ENCODE measurements at regions not wholly inside any gene's neighbourhood (a gene's known extent, or its start where the extent isn't known, plus 50 kb on each side); places are given as distances from the start of the nearest gene placed in this dataset.
"Not testable (repeated sequence)": the region's sequence is repeated elsewhere in the genome, so short reads cannot be mapped to it uniquely, and the experiment has no call there.

DNA sequence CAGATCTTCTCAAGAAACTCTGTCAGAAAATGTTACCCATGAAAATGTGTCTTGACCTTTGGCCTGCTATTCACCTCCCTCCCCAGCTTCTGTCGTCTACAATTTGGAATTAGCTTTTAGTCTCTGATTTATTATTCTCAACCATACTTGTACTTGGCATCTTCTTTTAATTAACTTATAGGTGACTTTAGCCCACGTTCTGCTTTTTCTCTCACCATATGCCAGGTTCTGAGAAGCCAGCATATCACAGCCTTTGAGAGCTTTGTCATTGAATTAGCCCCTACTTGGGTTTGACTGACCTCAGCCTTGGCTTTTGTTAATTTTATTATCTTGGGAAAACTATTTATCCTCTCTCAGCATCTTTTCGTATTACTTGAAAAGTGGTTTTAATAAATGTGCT lies 355.9 kb downstream of the OXSM start:
- TF ChIP-seq, protein P1, sequence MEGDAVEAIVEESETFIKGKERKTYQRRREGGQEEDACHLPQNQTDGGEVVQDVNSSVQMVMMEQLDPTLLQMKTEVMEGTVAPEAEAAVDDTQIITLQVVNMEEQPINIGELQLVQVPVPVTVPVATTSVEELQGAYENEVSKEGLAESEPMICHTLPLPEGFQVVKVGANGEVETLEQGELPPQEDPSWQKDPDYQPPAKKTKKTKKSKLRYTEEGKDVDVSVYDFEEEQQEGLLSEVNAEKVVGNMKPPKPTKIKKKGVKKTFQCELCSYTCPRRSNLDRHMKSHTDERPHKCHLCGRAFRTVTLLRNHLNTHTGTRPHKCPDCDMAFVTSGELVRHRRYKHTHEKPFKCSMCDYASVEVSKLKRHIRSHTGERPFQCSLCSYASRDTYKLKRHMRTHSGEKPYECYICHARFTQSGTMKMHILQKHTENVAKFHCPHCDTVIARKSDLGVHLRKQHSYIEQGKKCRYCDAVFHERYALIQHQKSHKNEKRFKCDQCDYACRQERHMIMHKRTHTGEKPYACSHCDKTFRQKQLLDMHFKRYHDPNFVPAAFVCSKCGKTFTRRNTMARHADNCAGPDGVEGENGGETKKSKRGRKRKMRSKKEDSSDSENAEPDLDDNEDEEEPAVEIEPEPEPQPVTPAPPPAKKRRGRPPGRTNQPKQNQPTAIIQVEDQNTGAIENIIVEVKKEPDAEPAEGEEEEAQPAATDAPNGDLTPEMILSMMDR (IDR thresholded peaks at IDR 0.05; ENCODE audit: insufficient read depth, low read length, missing control alignments) = no peak
- POLR2A ChIA-PET = no interaction called here

GRCh38 chr3:26157428-26157827 lies 367.5 kb downstream of the OXSM start:
- POLR2A ChIA-PET; H3K4me3 ChIP-seq (ENCODE audit: low read depth, low read length); DNase-seq (ENCODE audit: low read depth, low spot score); CTCF ChIA-PET: not testable (repeated sequence)

More for the DNA sequence above, 355.9 kb downstream of the OXSM start:
- DNase-seq (ENCODE audit: low read depth, low spot score) = no peak
- no peak overlapping the region for H3K4me3 ChIP-seq (ENCODE audit: low read depth, low read length)
- CTCF ChIA-PET = no interaction called here

DNA sequence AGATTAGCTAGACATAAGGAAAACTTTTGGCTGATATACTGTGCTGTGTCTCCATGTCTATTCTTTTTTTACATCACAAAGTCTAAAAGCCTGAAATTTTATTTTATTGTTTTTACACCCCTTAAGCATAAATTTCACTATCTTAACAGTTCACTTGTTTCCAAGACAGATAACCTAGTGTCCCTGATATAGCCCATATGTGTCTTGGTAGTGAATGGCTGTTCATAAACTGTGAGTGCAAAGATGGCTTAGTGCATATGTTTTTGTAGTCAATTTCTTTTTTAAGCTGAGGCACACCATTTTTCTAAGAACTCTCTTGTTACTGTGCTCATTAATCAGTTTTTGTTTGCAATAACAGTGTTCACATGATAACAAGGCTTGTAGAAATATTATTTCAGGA lies 381.1 kb downstream of the OXSM start:
- DNase-seq (ENCODE audit: low read depth, low spot score) = no peak
- TF ChIP-seq, protein P1 (IDR thresholded peaks at IDR 0.05; ENCODE audit: insufficient read depth, low read length, missing control alignments) = no peak
- CTCF ChIA-PET = no interaction called here
- POLR2A ChIA-PET = no interaction called here
- H3K4me3 ChIP-seq (ENCODE audit: low read depth, low read length) = no peak overlapping the region

GRCh38 chr3:26191556-26191955 lies 401.7 kb downstream of the OXSM start:
- ChIA-PET POLR2A (no interaction called here), CTCF (no interaction called here)
- DNase-seq (ENCODE audit: low read depth, low spot score) = no peak
- H3K4me3 ChIP-seq (ENCODE audit: low read depth, low read length) = no peak overlapping the region
- TF ChIP-seq, protein P1 (IDR thresholded peaks at IDR 0.05; ENCODE audit: insufficient read depth, low read length, missing control alignments) = no peak

- TF ChIP-seq, protein P1 (IDR thresholded peaks at IDR 0.05; ENCODE audit: insufficient read depth, low read length, missing control alignments) = no peak
- CTCF ChIA-PET = no interaction called here
- POLR2A ChIA-PET = no interaction called here
Measured at GRCh38 chr3:26193558-26193957, 403.7 kb downstream of the OXSM start.

GRCh38 chr3:26196781-26197180 lies 406.9 kb downstream of the OXSM start:
- no peak for DNase-seq (ENCODE audit: low read depth, low spot score)
- no peak overlapping the region for H3K4me3 ChIP-seq (ENCODE audit: low read depth, low read length)
- ChIA-PET CTCF (no interaction called here), POLR2A (no interaction called here)
- TF ChIP-seq, protein P1 (IDR thresholded peaks at IDR 0.05; ENCODE audit: insufficient read depth, low read length, missing control alignments) = no peak

More at GRCh38 chr3:26193558-26193957, 403.7 kb downstream of the OXSM start:
- DNase-seq (ENCODE audit: low read depth, low spot score) = no peak
- H3K4me3 ChIP-seq (ENCODE audit: low read depth, low read length) = no peak overlapping the region

DNA sequence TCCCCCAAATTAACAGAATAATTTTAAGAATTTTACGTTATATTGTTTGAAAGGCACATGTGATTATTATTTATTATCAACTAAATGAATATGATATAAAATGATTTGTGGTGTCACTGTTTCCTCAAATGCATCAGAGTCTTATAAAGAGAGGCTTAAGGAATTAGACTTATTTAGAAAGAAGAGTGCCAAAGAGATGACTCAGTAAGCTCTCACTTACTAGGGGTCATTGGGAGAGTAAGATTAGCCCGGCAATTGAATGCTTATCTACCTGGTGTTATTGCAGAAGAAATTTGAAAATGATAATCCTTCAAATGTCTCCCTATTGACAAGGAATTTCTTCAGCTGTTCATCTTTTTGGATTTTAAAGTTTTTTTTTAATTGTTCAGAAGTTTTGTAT lies 408.7 kb downstream of the OXSM start:
- ChIA-PET POLR2A (no interaction called here), CTCF (no interaction called here)
- no peak overlapping the region for H3K4me3 ChIP-seq (ENCODE audit: low read depth, low read length)
- TF ChIP-seq, protein P1 (IDR thresholded peaks at IDR 0.05; ENCODE audit: insufficient read depth, low read length, missing control alignments) = no peak
- DNase-seq (ENCODE audit: low read depth, low spot score) = no peak
